HEK293T (cell line): ENCODE measurements at regions not wholly inside any gene's neighbourhood (a gene's known extent, or its start where the extent isn't known, plus 50 kb on each side); places are given as distances from the start of the nearest gene placed in this dataset.

Experiments
- CTCF ChIA-PET: fragments of 350-600 bp; formaldehyde crosslinking; extraction: SDS; loops from one replicate; lab custom pipeline; 2021; ENCODE audit warnings: antibody characterized with exemption, inconsistent platforms; lab: Yijun Ruan, JAX
- POLR2A ChIA-PET: fragments of 350-600 bp; formaldehyde crosslinking; extraction: SDS; loops from one replicate; lab custom pipeline; 2020; ENCODE audit warnings: antibody characterized with exemption, inconsistent platforms; lab: Yijun Ruan, JAX
- DNase-seq: peaks from one replicate; pipeline ENCODE4 v3.0.0; 2012; ENCODE audit warnings: mixed read lengths; ENCODE audit errors: extremely low spot score
- ARNT ChIP-seq: fragments of 450-650 bp; IDR thresholded peaks from 2 replicates; pipeline ENCODE4 v1.6.1; 2017; ENCODE audit warnings: mild to moderate bottlenecking
- BHLHE40 ChIP-seq: fragments of 450-650 bp; IDR thresholded peaks from 2 replicates; pipeline ENCODE4 v1.6.1; 2016; ENCODE audit warnings: mild to moderate bottlenecking, moderate library complexity, borderline replicate concordance
- CTBP1 ChIP-seq: fragments of 450-650 bp; IDR thresholded peaks from 2 replicates; pipeline ENCODE4 v1.6.1; 2016; ENCODE audit warnings: borderline replicate concordance
- ELF4 ChIP-seq: fragments of 450-650 bp; IDR thresholded peaks from 2 replicates; pipeline ENCODE4 v1.6.1; 2017; ENCODE audit warnings: antibody characterized with exemption
- FOXA1 ChIP-seq: fragments of 450-650 bp; IDR thresholded peaks from 2 replicates; pipeline ENCODE4 v1.6.1; 2016; ENCODE audit warnings: mild to moderate bottlenecking
- FOXK2 ChIP-seq: fragments of 450-650 bp; IDR thresholded peaks from 2 replicates; pipeline ENCODE4 v1.6.1; 2016; ENCODE audit warnings: mild to moderate bottlenecking
- FOXM1 ChIP-seq: fragments of 450-650 bp; IDR thresholded peaks from 2 replicates; pipeline ENCODE4 v1.6.1; 2017; ENCODE audit warnings: mild to moderate bottlenecking, borderline replicate concordance
- HDGF ChIP-seq: fragments of 450-650 bp; IDR thresholded peaks from 2 replicates; pipeline ENCODE4 v1.6.1; 2017; ENCODE audit warnings: antibody characterized with exemption, borderline replicate concordance
- L3MBTL2 ChIP-seq: fragments of 450-650 bp; conservative IDR thresholded peaks from 2 replicates; pipeline ENCODE4 v1.6.1; 2016; ENCODE audit warnings: mild to moderate bottlenecking
- LEF1 ChIP-seq: fragments of 450-650 bp; IDR thresholded peaks from 2 replicates; pipeline ENCODE4 v1.6.1; 2017; ENCODE audit warnings: mild to moderate bottlenecking, borderline replicate concordance
- NFRKB ChIP-seq: fragments of 450-650 bp; IDR thresholded peaks from 2 replicates; pipeline ENCODE4 v1.6.1; 2016; ENCODE audit warnings: mild to moderate bottlenecking, moderate library complexity
- PKNOX1 ChIP-seq: fragments of 450-650 bp; IDR thresholded peaks from 2 replicates; pipeline ENCODE4 v1.6.1; 2016
- SP1 ChIP-seq: fragments of 450-650 bp; IDR thresholded peaks from 2 replicates; pipeline ENCODE4 v1.6.1; 2017
- SUZ12 ChIP-seq: fragments of 450-650 bp; IDR thresholded peaks from 2 replicates; pipeline ENCODE4 v1.6.1; 2016; ENCODE audit warnings: mild to moderate bottlenecking
- TARDBP ChIP-seq: fragments of 450-650 bp; IDR thresholded peaks from 2 replicates; pipeline ENCODE4 v1.6.1; 2016
- ZNF384 ChIP-seq: fragments of 450-650 bp; IDR thresholded peaks from 2 replicates; pipeline ENCODE4 v1.6.1; 2016

GRCh38 chr5:74254257-74254656, 386.3 kb downstream of the ENC1 start:
- no peak for TF ChIP-seq ZNF384
- no peak for TF ChIP-seq ELF4
- no peak for TF ChIP-seq L3MBTL2
- TF ChIP-seq LEF1, result no peak
- TF ChIP-seq TARDBP, result no peak
- TF ChIP-seq CTBP1, result no peak
- no peak for TF ChIP-seq NFRKB
- no peak for TF ChIP-seq PKNOX1
- no peak for TF ChIP-seq FOXA1
- no peak for TF ChIP-seq FOXK2
- no peak for TF ChIP-seq HDGF
- no peak for TF ChIP-seq ARNT
- no peak for TF ChIP-seq BHLHE40
- no peak for TF ChIP-seq SUZ12
- no peak for TF ChIP-seq SP1
- no peak for TF ChIP-seq FOXM1
- ChIA-PET POLR2A (no interaction called here), CTCF (no interaction called here)
- DNase-seq, result no peak

DNA sequence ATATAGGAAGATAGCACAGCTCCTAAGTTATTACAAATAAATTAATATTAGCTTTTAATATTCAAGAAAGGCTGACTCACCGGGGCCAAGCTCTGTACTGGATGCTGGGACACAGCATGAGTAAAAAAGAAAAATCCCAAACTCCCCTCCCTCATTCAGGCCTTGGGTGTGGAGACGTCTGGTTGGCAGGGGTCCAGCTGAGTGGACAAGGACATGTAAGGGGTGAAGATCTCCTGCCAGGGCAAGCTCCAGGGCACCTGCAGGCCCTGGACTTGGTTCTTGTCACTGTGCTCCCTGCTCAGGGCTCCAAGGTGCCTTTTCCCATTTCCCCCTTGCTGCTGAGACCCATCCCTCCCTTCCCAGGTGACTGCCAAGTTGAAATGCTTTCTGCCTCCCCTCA, 388.5 kb downstream of the ENC1 start:
- ChIA-PET CTCF (no interaction called here), POLR2A (no interaction called here)
- TF ChIP-seq HDGF (no peak), L3MBTL2 (no peak), CTBP1 (no peak), LEF1 (no peak), FOXA1 (no peak), BHLHE40 (no peak), TARDBP (no peak), SP1 (no peak), NFRKB (no peak), ELF4 (no peak), FOXM1 (no peak), SUZ12 (no peak), ARNT (no peak)
- DNase-seq, result no peak

DNA sequence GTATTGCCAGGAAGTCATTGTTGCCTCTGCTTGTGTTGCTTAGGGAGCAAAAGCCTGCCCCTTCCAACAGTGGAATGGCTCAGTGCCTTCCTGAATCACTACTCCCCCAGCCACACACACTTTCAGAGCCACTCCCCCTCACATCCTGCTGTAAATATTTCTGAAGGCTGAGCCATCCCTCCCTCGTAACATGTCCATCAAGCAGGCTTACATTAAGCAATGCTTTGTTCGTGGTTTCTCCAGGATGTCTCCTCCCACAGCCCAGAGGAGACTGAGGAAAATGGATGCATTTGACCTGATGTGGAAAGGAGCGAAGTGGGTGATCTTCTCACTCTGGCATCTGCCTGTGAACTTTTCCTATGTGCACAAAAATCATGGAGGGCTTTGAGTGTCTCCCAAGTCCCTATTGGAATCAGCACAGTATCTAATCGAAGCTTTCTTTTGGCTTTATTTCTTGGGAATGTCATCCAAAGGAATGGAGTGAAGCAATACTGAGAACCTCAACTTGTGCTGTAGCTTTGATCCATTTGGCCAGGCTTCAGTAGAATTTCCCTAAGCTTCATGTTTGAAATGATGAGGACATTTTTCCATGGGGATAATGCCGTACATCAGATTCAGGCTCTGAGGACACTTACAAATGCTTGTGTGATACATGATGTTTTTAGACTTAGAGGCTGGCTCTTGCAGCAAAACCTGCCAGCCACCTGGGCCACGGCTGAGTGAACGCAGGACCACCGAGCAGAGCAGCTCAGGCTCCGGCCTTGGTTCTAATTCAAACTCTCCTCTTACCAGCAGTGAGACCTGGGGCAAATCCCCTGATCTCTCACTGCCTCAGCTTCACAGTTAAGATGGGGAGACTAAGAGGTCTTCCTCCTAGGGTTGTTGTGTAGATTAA, 389.1 kb downstream of the ENC1 start:
- CTCF ChIA-PET, result no interaction called here
- DNase-seq, result no peak
- POLR2A ChIA-PET, result no interaction called here
- no peak for TF ChIP-seq SP1
- TF ChIP-seq LEF1, result no peak

GRCh38 chr5:74250304-74251102, 390.0 kb downstream of the ENC1 start:
- no peak for DNase-seq
- no peak for TF ChIP-seq HDGF
- no peak for TF ChIP-seq L3MBTL2
- TF ChIP-seq ZNF384, result no peak
- TF ChIP-seq SP1, result no peak
- no peak for TF ChIP-seq FOXK2
- no peak for TF ChIP-seq ELF4
- no peak for TF ChIP-seq CTBP1
- TF ChIP-seq TARDBP, result no peak
- TF ChIP-seq FOXA1, result no peak
- TF ChIP-seq NFRKB, result no peak
- TF ChIP-seq ARNT, result no peak
- TF ChIP-seq FOXM1, result no peak
- TF ChIP-seq LEF1, result no peak
- no peak for TF ChIP-seq PKNOX1
- TF ChIP-seq SUZ12, result no peak
- TF ChIP-seq BHLHE40, result no peak
- CTCF ChIA-PET, result interaction anchor here (0.6 kb wide), 1 partner anchor 1965 kb away, joined by 3 read pairs; no protein-coding TSS in a partner anchor
- POLR2A ChIA-PET, result no interaction called here

- no peak for DNase-seq
- ChIA-PET POLR2A (no interaction called here), CTCF (no interaction called here)
- no peak for TF ChIP-seq FOXK2
- TF ChIP-seq FOXA1, result no peak
These were observed 392.0 kb downstream of the ENC1 start for GRCh38 chr5:74248576-74248975.

GRCh38 chr5:74244406-74244805, 396.1 kb downstream of the ENC1 start:
- ChIA-PET POLR2A (interaction anchor here (0.9 kb wide), 1 partner anchor 13 kb away, joined by 3 read pairs; no protein-coding TSS in a partner anchor), CTCF (no interaction called here)
- no peak for TF ChIP-seq ZNF384
- no peak for TF ChIP-seq ARNT
- TF ChIP-seq LEF1, result no peak
- TF ChIP-seq FOXA1, result no peak
- no peak for TF ChIP-seq L3MBTL2
- no peak for TF ChIP-seq TARDBP
- TF ChIP-seq NFRKB, result no peak
- no peak for TF ChIP-seq ELF4
- no peak for DNase-seq
